DMS114 treated with DMSO at 0.1 percent for 48 hours (cell line): ENCODE measurements at regions not wholly inside any gene's neighbourhood (a gene's known extent, or its start where the extent isn't known, plus 50 kb on each side); places are given as distances from the start of the nearest gene placed in this dataset.

Source experiments
- DNase-seq: peaks from one replicate; lab custom pipeline; 2025; ENCODE audit not compliant: unreplicated experiment; lab: John Stamatoyannopoulos, UW

DNA sequence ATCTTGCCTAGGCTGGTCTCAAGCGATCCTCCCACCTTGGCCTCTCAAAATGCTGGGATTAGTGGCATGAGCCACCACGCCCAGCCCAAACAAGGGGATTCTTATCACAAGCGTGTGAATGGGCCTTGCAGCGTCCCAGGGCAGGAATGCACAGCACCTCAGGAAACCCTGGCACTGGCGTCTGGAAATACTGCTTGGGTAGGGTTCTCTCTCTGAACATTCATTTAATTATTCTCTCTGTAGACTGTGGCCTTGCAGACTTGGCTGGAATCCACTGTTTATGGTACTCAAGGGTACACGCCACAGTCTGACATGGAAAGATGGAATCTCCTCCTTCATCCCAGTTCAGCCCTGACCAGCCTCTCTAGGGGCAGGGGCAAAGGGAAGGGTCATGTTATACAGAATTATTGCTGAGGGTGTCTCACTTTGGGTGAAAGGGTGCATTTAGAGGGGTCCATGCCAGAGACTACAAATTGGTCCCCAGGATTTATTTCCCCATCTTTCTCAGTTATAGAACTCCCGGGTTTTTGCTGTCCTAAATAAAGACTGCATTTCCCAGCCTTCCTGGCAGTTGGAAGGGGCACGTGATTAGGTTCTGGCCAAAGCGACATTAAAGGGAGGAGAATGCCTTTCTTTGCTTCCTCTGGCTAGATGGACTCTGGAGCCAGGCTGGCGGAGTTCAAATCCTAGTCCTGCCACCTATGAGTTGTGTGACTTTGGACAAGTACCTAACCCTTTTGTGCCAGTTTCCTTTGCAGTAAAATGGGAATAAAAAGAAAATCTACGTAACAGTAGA lies 147.2 kb upstream of the HAAO start:
- no peak for DNase-seq

DNA sequence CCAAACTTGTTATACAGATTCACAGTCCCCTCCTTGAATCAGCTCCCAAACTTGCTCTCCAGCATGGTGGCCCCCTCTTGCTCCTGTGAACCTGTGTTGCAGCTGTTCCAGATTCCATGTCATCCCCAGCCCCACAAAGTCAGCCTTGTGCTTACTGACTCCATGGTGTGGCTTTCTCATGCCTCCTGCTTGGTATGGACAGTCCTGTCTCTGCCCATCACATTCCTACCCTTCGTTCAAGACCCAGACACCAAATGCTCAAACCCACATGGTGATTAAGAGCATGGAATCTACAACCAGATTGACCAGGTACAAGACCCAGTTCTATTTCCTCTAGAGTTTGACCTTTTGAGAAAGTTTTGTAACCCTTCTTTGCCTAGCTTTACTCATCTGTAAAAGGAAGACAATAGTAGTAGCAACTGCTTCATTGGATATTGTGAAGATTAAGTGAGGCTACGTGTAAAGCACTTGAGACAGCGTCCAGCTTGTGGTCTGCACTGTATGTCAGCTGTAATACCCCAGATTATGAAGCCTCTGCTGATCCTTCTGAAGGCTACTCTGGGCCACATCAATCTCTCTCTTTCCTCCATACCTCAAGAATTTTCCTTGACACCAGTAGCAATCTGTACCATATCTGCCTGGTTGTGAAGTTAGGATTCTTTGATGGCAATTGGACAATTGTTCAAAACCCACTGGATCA lies 146.4 kb upstream of the HAAO start:
- no peak for DNase-seq

DNA sequence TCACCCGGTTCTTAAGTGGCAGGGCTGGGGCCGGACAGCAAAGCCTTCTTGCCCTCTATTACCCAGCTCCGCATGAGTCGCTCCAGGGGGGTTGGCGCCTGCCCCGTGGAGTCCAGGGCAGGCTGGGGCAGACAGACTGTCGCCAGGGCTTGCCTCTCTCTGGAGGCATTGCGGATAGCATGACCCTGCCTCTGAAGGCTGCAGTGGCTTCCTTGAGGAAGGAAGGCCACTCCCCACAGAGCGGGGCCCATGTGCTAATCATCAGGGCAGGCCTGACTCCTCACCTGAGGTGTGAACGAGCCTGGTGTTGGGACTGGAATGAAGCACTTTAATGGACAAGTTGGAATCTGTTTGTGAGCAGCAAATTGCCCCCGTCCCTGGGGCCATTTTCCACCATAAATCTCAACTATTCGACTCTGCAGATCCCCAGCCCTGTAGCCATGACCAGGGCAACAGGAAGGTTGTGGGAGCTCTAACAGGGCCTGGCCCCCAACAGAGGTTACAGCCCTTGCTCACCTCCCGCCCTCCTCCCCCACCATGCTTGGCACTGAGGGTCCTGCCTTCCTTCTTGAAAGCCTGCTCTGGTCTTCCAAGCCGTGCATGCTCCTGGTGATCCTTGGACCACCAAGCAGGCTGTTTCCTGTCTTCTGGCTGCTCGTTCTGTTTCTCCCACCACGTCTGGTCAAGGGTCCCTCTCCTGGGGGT lies 144.9 kb upstream of the HAAO start:
- no peak for DNase-seq

DNA sequence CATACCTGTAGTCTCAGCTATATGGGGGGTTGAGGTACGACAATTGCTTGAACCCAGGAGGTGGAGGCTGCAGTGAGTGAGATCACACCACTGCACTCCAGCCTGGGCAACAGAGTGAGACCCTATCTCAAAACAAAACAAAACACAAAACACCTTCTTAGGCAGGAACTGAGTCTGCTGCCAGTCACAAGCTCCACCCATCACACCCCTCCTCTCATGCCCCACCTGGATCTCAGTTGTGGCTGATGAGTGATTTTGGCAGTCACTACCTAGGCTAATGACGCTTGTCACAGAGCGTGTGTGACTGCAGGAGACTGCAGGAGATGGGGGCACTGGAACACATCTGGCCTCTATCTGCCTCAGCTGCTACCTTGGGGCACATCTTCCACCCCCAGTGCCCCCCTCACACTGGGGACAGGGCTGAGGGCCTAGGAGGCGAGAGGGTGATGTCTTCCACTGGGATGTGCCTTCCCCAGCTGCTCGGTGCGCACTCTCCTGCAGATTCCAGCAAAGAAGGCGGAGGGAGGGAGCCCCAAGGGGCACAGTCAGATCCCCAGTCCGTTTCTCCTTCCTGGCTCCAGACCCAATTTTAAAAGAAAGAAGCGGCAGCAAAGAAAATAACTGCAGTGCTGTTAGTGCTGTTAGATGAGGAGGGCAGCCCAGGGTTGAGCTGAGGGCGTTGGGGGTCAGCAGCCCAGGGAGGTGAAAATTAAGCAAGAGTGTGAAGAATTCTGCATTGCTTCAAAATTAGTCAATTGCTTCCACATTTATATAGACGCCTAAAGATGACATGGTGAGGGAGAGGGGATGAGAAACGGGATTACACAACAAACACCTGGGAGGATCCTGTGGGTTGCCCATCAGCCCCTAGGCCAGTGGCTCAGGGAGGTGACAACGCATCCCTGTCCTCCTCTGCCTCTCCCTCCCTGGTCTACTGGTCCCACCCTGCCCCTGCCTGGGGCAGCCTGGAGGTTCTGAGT lies 143.6 kb upstream of the HAAO start:
- DNase-seq, result no peak

DNA sequence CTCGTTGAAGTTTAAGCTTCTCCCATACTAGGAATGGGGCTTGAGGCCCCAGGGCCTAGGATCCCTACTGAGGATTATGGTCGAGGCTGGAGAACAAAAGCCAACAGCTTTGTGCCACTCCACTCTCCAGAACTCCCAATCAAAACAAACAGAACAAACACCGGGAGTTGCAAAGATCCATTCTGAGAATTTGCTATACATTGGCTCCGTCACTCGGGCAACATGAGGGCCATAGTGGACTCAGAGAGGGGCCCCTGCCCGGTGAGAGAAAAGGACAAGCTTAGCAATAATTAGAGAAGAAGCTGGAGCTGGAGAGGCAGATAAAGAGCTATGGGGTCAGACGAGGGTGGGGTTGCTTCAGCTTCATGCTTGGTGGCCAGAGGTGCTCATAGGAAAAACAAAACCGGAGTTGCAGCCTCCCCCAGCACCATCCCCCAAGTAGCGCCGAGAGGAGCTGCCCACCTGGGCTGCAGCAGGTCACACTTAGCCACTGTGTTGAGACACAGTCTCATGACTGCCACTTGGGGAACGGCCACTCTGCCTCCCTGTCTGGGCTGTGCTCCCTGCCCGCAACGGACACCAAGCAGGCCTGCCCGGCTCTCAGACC lies 142.3 kb upstream of the HAAO start:
- DNase-seq, result no peak

DNA sequence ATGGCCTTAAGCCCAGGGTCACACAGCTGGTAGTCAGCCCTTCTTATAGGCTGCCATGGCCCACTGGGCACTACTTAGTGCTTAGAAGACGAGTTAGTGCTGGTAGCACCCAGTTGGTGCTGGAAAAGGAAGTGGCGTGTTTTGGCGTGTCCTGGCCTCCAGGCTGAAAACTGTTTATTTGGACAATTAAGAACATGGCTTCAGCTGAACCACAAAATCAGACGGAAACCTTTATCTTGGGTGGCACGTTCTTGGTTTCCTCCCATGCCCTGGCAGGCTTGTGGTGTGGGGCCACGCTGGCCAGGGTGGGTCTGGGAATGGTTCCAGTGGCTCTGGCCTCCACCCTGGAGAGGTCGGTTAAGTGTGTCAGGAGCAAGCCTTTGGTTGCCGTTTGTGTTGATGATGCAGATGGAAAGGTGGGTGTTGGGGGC lies 141.5 kb upstream of the HAAO start:
- DNase-seq, result no peak

DNA sequence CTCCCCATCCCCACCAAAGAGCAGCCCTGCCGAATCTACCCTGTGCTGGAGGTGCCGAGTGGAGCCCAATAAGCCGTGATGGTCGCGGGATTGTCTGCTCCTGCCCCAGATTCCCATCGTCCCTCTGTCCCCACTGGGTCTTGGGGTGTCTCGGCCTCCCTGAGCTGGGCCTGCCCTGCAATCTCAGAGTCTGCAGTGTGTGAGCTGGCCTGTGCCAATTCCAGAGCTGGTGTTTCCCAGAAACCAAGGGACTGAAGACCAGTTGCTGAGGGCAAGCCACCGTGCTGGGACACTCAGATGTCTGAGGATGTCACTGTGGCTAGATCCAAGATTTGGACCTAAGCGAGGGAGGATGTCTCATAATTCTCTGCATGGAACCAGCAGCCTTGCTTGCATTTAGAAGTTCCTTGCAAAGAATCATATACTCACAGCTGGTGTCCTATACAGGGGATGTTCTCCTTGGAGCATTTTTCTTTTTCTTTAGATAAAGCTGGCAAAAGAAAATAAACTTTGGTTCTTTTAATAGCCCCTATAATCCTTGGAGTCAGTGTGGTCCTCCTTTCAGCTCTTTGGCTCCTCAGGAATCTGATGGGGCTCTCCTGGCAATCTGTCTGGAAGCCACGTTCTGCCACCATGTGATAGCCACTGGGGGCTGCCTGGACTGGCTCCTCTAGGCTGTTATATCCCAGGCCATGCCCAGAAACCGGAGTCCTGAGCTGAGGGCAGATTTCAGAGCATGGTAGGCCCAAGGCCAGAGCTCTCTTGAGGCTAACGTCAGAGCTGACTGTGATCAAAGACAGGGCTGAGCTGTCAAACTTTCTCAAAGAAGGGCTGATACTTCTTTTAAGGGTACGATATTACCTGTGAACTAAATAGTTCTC lies 140.1 kb upstream of the HAAO start:
- DNase-seq, result no peak

DNA sequence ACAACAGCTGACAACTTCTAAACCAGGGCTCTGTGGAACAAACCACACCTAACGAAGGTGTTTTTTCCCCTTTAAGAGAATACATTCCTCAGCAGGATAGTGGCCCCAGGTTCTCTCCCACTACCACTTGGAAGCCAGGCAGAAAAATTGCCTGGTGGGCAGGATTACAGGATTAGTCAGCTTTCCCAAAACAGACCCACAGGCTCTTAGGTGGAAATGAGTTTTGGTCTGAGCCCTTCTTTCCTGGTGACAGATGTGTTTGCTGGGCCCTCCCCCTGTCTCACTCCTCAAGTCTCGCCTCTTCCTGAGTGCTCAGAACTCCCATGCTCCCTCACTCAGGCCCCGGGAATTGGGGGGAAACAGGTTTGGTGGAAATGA lies 139.4 kb upstream of the HAAO start:
- no peak for DNase-seq

DNA sequence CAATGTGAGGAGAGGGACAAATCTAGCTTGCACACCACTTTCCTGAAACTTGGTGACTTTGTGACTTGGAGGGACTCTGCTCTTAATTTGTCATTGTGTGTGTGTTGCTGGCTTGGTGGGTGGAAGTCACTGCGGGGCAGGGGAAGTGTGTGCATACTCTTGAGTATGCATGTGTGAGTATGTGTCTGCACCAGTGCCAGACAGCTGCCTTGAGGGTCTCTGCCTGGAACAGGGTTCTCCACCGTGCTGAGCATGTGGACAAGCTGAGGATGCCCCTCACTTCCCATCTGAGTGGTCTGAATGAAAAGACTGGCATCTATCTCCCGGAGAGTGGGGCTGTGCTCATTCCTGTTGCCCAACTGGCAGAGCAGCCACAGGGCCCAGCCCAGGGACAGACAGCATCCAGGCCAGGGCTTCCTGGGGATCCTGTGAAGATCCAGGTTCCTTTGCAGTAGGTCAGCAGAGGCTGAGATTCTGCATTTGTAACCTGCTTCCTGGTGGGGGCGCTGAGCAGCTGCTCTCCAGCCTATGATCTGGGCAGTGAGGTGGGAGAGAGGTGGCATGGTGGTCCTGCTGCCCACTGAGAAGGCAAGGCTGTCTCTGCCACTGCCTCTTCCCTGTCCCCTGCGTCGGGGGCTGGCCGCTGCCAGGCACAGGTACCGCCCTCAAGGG lies 138.9 kb upstream of the HAAO start:
- DNase-seq, result no peak

DNA sequence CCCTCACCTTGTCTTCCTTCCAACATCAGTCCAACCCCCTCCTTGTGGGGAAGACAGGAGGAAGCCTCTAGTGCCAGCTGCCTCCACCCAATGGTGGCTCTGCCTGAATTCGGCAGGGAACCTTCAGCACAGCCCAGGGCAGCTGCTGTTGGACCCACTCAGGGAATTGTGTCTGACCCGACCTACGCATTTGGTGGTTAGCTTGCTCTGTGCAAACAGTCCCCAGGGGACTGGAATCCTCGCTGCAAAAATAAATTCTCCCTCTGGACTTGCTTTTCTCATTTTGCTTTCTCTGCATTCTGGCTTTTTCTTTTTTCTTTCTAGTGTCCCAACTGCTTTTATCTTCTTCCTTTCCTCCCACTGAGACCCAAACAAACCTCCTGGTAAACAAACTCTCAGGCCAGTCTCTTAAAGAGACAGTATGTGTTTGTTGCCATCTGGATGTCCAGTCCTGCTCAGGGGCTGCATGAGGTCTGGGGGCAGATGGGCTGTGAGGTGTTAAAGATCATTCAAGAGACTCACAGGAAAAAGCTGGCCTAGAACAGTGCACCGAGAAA lies 137.7 kb upstream of the HAAO start:
- no peak for DNase-seq

DNA sequence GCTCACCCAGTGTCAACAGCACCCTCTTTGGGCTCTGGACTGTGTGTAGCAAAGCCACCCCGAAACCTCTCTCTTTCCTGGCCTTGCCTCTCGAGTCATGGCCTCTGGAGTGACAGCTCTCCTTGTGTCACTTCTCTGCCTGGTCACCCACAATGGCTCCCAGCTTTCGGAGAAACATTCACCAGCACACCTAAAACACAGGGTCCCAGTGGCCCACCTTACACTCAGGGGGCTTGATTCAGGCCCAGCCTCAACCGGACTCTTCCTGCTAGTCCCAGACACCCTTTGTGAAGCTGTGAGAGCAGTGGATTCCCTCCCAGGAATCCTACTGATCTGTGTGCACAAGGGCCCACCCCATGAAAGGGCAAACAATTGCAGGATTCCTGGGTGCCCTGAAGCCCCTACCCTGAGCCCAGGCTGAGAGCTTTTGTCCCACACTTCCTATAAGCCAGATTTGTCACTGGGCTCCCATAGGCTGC lies 137.2 kb upstream of the HAAO start:
- DNase-seq, result no peak

DNA sequence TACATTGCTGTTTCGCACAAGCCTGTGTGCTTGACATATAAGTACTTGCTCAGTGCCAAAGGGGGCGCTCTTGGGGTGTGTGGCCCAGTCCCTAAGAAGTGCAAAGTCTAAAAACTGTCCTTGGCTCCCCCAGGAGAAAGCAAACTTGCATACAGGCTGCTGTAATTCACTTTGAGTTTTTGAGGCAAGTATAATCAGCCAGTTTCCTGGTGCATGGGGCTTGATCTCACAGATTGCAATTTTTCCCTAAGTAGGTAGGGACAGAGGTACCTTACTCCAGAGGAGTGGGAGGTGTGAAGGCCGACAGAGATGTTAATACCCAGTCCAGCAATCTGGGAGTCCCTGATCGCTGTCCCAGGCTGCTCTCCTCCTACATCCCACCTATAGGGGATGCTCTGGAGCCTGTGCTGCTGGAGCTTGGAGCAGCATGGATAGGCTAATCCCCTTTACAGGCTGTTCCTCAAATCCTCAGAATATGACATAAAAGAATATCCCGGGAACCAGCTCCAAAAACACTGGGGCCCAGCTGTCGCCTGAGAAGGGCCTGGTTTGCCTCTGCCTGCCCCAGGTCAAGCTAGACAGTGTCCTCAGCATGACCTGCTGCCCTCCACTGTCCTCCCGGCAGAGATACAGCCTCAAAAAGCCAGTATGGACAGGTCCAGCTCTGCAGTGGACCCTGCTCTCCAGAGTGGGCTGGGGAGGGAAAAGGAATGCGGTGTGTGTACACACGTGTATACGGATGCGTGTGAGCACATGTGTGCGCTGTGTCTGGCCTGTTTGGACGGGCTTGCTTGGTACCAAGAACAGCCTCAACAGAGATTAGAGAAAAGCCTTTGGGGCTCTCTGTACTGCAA lies 136.5 kb upstream of the HAAO start:
- no peak for DNase-seq

DNA sequence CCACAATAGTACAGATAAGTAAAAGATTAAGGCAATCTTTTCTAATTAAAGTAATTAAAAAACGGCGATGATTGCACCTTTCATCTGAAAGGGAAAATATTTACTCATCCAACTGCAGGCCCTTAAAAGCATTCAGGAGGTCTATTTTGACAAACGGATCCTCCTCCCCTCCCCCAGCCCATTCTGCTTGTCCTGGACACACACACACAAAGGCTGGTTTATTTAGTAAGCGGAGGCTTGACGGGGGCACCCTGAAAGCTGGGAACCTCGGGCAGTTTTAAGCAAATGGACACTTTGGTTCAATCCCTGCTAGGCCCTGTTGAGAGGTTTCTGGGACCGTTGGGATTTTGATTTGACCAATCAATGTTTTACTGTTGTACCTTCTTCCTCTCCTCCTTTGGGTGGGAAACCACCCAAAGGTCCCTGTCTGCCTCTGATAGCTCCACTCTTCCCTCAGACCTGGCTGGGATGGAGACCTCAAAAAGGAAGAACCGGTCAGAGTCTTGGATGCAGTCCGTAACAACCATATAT lies 135.8 kb upstream of the HAAO start:
- DNase-seq, result no peak

DNA sequence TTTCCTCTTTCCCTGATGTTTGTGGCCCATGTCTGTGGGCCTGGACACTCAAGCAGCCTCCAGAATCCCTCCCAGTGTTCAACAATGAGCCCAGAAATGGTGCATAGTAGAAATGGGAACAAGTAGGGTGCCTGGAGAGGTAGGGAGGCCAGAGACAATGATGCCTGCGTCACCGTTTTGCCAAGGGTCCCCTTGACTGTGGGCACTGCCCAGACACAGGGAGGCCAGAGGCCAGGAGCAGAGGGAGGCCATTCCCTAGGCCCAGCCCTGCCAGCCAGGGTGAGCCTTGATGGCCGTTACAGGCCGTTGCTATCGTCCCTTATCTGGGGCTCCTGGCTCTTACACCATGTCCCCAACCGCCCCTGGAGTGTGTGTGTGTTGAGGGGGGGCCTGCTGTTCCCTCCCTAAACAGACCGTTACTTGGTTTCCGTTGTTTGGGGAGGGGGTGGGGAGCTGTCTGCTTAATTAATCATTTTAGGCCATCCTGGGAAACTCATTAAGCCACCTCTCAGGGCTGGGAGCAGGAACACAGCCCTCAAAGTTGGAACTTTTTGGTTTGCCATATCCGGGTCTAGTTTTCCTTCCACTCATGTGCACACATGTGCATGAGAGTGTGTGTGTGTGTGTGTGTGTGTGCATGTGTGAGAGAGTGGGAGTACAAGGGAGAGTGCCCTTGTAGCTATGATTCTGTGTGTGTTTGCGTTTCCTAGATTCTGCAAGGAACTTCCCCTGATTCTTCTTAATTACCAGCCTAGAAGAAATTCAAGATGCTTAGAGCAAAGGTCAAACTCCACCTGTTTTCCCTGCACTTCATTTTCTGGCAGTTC lies 135.2 kb upstream of the HAAO start:
- DNase-seq, result no peak

DNA sequence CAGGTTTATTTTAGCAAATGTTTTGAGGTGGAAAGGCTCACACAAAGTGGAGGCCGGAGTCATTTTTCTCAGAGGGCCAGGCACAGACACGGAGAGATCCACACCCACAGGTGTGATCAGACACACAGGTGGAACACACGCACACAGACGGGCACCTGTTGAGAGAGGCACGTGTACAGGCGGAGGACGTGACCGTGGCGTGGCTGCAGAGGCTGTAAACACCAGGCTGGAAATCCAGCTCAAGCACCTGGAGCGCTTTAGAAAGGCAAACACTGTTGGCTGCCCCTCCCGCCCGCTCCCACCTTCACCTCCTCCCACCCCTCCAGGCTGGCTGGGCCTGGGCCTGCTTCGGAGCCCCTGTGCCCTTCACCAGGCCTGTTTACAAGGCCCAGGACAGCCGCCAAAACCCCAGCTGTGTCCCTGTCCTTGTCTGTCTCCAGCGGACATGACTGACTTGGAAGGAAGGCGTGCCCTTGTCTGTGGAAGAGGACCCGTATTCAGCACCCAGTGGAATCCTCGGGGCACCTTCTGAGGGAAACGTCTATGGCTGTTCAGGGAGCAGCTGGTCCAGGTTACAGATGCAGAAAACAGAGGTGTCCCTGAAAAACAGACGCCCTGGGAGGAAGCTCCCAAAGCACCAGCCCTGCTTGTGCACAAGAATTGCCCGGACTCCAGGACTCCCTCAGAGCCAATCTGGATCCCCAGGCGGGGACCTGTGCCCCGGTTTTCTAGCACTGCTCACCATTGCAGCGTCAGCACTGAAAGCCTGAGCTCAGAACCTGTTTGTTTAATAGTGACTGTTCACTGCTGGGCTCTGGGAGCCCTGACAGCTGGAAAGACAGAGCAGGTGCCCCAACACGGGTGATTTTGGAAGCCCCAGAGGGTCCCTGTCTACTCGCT lies 134.3 kb upstream of the HAAO start:
- no peak for DNase-seq
